ENCODE measurements at regions not wholly inside any gene's neighbourhood (a gene's known extent, or its start where the extent isn't known, plus 50 kb on each side); places are given as distances from the start of the nearest gene placed in this dataset.

DNA sequence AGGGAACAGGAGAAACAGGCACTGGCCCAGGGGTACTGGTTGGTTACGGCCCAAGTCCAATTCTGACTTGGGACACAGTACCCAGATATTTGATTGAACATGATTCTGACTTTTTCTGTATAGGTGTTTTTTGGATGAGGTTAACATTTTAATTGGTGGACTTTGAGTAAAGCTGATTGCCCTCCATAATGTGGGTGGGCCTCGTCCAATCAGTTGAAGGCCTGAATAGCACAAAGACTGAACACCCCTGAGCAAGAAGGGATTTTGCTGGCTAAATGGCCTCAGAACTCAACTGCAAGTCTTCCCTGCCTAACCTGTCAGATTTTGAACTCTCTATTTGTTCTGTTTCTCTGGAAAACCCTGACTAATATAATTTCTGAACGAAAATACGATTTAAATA lies 222.6 kb downstream of the TEX36 start:
- H3K36me3 ChIP-seq (ENCODE audit: control insufficient read depth, insufficient read depth, low read length), result no peaks in the 10 kb centered on the region
- 85 to 86% methylated on average over 3 to 4 of the region's 4 CpGs for WGBS, 2 experiments (ENCODE audit: insufficient coverage in 2 of 2)
- no peak overlapping the region for H3K27ac ChIP-seq (ENCODE audit: low read depth, low read length, severe bottlenecking)
- no peaks in the 10 kb centered on the region for H3K9me3 ChIP-seq (ENCODE audit: control insufficient read depth, low read length)
- H3K4me1 ChIP-seq (ENCODE audit: control insufficient read depth, insufficient read depth, low read length, poor library complexity, severe bottlenecking), result no peaks in the 10 kb centered on the region
- no peak overlapping the region for H3K4me3 ChIP-seq (ENCODE audit: extremely low read depth, insufficient read depth, low read length, poor library complexity, severe bottlenecking)

DNA sequence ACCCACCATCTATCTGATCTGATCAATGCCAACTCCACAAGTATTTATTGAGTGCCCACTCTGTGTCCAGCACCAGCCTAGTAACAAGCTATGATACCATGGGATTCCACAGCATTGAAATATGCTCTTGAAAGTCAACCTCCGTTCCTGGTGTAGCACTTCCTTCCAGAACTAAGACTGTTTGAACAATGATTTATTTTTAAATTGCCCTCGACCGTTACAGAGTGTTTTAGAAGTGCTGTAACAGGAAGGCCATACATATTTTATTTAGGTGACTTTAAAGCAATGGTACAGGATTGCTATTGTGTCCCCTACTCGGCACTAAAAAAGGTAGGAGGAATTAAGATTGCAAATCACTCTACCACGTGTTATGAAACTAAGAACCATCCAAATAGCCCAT lies 225.6 kb downstream of the TEX36 start:
- Histone ChIP-seq H3K27ac (ENCODE audit: low read depth, low read length, severe bottlenecking) (no peak overlapping the region), H3K4me1 (ENCODE audit: control insufficient read depth, insufficient read depth, low read length, poor library complexity, severe bottlenecking) (no peaks in the 10 kb centered on the region), H3K36me3 (ENCODE audit: control insufficient read depth, insufficient read depth, low read length) (no peaks in the 10 kb centered on the region), H3K4me3 (ENCODE audit: extremely low read depth, insufficient read depth, low read length, poor library complexity, severe bottlenecking) (no peak overlapping the region), H3K9me3 (ENCODE audit: control insufficient read depth, low read length) (no peaks in the 10 kb centered on the region)
- WGBS, 2 experiments (ENCODE audit: insufficient coverage in 2 of 2), result 85 to 100% methylated on average over 1 to 2 of the region's 5 CpGs

DNA sequence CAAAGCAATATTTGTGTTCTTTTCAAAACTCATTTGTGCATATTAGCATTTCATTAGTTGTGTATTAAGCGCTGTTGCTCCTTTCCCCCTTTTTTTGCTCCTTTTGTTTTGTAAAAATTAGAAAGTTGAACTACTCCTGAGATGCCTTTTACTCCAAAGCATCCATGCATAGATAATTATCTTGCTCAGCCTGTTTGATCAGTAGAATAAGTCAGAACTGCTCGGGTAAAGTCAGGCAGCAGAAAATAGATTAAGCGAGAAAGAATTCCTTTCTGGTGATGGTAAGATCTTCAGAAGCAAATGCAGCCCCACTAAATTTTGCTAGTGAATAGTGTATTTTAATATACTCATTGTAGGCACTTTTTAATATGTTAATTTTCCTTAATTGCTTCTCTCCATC lies 227.1 kb downstream of the TEX36 start:
- 47% methylated on average over 2 of the region's 3 CpGs; no CpG with 5 or more reads in 1 of the 2 experiments for WGBS, 2 experiments (ENCODE audit: insufficient coverage in 2 of 2)
- no peaks in the 10 kb centered on the region for H3K36me3 ChIP-seq (ENCODE audit: control insufficient read depth, insufficient read depth, low read length)
- no peaks in the 10 kb centered on the region for H3K4me1 ChIP-seq (ENCODE audit: control insufficient read depth, insufficient read depth, low read length, poor library complexity, severe bottlenecking)
- H3K4me3 ChIP-seq (ENCODE audit: extremely low read depth, insufficient read depth, low read length, poor library complexity, severe bottlenecking), result no peak overlapping the region
- H3K9me3 ChIP-seq (ENCODE audit: control insufficient read depth, low read length), result no peaks in the 10 kb centered on the region
- no peak overlapping the region for H3K27ac ChIP-seq (ENCODE audit: low read depth, low read length, severe bottlenecking)

DNA sequence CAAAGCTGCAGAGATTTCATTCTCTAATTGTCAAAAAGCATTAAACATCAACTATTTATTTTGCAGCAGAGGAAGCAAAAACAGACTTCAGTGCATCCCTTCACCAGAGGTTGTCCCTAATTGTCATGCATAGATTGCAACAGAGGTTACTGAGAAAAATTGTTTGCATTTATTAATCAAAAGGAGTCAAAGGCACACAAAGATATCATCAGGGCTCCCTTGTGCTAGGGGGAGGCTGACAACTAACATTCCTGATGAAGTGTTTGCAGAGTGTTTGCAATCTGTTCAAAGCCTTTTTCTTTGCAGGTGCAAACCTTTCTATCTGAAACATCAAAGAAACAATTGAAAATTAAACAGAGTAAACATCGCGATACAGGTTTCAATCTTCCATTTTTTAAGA lies 227.5 kb downstream of the TEX36 start:
- H3K4me3 ChIP-seq (ENCODE audit: extremely low read depth, insufficient read depth, low read length, poor library complexity, severe bottlenecking), result no peak overlapping the region
- no peak overlapping the region for H3K27ac ChIP-seq (ENCODE audit: low read depth, low read length, severe bottlenecking)
- H3K36me3 ChIP-seq (ENCODE audit: control insufficient read depth, insufficient read depth, low read length), result no peaks in the 10 kb centered on the region
- H3K9me3 ChIP-seq (ENCODE audit: control insufficient read depth, low read length), result no peaks in the 10 kb centered on the region
- WGBS, 2 experiments (ENCODE audit: insufficient coverage in 2 of 2), result no CpG with 5 or more reads among the region's 2 CpGs
- no peaks in the 10 kb centered on the region for H3K4me1 ChIP-seq (ENCODE audit: control insufficient read depth, insufficient read depth, low read length, poor library complexity, severe bottlenecking)

DNA sequence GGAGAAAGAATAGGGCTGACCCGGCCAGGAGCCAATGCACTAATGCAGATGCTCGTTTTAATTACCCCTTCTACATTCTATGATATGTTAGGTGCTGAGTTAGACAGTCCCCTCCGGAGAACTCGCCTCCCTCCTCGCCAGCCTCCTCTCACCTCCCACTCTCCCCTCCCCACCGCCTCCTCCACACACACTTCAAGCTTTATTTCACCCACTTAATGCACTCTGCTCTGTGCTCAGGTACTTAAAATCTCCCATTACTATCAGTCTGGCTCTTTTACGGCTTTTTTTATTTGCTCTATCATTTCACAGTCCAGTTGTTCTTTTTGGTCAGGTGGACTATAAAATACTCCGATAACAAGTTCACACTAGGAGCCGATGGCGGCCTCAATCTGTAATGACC lies 231.6 kb downstream of the TEX36 start:
- H3K36me3 ChIP-seq (ENCODE audit: control insufficient read depth, insufficient read depth, low read length), result no peaks in the 10 kb centered on the region
- H3K4me1 ChIP-seq (ENCODE audit: control insufficient read depth, insufficient read depth, low read length, poor library complexity, severe bottlenecking), result no peaks in the 10 kb centered on the region
- no peak overlapping the region for H3K4me3 ChIP-seq (ENCODE audit: extremely low read depth, insufficient read depth, low read length, poor library complexity, severe bottlenecking)
- H3K9me3 ChIP-seq (ENCODE audit: control insufficient read depth, low read length), result no peaks in the 10 kb centered on the region
- 79 to 82% methylated on average over 7 of the region's 10 CpGs for WGBS, 2 experiments (ENCODE audit: insufficient coverage in 2 of 2)
- H3K27ac ChIP-seq (ENCODE audit: low read depth, low read length, severe bottlenecking), result no peak overlapping the region

DNA sequence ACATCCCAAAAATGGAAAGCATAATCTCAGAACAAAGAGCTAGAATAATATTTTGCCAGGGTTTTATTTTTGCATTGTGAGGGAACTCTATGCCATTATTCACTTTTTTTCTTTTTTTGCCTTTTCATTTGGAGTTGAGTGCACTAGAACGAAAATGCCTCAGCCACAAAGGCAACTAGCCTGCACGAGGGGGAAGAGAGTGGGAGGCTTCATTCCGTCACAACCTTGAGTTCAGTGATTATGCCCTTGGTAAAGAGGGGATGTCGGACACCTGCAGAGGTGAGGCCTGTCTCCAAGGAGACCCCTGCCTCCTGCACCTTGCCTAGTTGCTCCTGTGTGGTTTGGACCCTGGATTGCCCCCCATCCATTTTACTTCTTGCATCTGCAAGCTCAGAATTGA lies 232.7 kb downstream of the TEX36 start:
- H3K4me1 ChIP-seq (ENCODE audit: control insufficient read depth, insufficient read depth, low read length, poor library complexity, severe bottlenecking), result no peaks in the 10 kb centered on the region
- H3K4me3 ChIP-seq (ENCODE audit: extremely low read depth, insufficient read depth, low read length, poor library complexity, severe bottlenecking), result no peak overlapping the region
- H3K36me3 ChIP-seq (ENCODE audit: control insufficient read depth, insufficient read depth, low read length), result no peaks in the 10 kb centered on the region
- no peak overlapping the region for H3K27ac ChIP-seq (ENCODE audit: low read depth, low read length, severe bottlenecking)
- WGBS, 2 experiments (ENCODE audit: insufficient coverage in 2 of 2), result 81 to 86% methylated on average over 2 to 4 of the region's 4 CpGs
- H3K9me3 ChIP-seq (ENCODE audit: control insufficient read depth, low read length), result no peaks in the 10 kb centered on the region

DNA sequence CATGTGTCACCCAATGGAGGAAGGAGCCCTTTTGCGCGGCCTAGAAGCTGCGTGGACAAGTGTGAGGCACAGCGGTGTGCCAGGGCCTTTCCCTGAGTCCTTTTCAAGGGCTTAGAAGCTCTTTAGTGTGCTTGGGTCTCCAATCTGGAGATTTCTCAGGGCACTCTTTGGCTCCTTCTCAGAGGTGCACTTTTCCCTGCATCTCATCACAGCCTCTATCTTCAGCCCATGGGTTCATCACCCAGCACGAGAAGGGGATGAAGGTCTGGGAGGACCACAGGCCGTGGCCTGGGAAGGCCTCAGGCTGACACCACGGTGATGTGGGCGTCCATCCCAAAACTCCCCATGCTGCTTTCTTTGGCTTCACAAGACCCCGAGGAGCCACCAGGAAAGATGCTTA lies 233.4 kb downstream of the TEX36 start:
- H3K27ac ChIP-seq (ENCODE audit: low read depth, low read length, severe bottlenecking), result no peak overlapping the region
- WGBS, 2 experiments (ENCODE audit: insufficient coverage in 2 of 2), result 91 to 97% methylated on average over 7 to 8 of the region's 9 CpGs

DNA sequence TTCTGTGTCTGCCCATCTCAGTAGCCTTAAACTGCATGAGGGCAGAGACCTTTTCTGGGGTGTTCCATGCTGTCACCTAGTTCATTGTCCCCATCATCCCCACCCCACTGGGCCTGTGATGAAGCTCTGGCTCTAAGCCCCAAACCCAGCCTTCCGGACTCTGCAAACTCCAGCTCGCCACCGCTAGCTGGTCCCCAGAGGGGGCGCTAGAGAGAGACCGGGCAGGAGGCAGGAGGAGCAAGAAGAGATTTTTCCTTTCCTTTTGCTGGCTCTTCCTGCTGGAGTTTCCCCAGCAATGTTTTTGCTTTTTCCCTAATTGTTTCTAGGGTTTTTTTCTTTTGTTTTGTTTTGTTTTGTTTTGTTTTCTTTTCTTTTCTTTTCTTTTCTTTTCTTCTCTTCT lies 234.4 kb downstream of the TEX36 start:
- H3K9me3 ChIP-seq (ENCODE audit: control insufficient read depth, low read length), result no peaks in the 10 kb centered on the region
- no peaks in the 10 kb centered on the region for H3K36me3 ChIP-seq (ENCODE audit: control insufficient read depth, insufficient read depth, low read length)
- H3K4me3 ChIP-seq (ENCODE audit: extremely low read depth, insufficient read depth, low read length, poor library complexity, severe bottlenecking), result no peak overlapping the region
- 13 to 43% methylated on average over 2 to 3 of the region's 5 CpGs for WGBS, 2 experiments (ENCODE audit: insufficient coverage in 2 of 2)
- no peak overlapping the region for H3K27ac ChIP-seq (ENCODE audit: low read depth, low read length, severe bottlenecking)
- no peaks in the 10 kb centered on the region for H3K4me1 ChIP-seq (ENCODE audit: control insufficient read depth, insufficient read depth, low read length, poor library complexity, severe bottlenecking)

More for the DNA sequence above, 233.4 kb downstream of the TEX36 start:
- Histone ChIP-seq H3K9me3 (ENCODE audit: control insufficient read depth, low read length) (no peaks in the 10 kb centered on the region), H3K36me3 (ENCODE audit: control insufficient read depth, insufficient read depth, low read length) (no peaks in the 10 kb centered on the region), H3K4me3 (ENCODE audit: extremely low read depth, insufficient read depth, low read length, poor library complexity, severe bottlenecking) (no peak overlapping the region), H3K4me1 (ENCODE audit: control insufficient read depth, insufficient read depth, low read length, poor library complexity, severe bottlenecking) (no peaks in the 10 kb centered on the region)

DNA sequence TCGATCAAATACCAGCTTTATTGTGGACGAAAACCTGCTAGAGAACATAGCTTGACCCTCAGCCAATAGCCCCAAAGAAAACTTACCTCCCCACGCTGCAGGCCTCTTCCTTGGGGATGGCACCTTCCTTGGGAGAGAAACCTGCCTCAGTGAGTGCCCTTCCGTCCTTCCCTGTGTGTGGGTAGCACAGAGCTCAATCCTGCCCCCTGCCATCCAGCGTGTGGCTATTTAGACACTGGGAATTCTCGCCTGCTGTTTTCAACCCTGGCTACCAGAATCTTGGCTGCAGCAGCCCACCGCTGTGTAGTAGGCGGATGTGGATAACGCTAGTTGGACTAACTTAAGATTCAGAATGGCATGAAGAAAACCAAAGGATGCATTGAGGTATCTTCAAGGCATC lies 238.2 kb downstream of the TEX36 start:
- no peaks in the 10 kb centered on the region for H3K36me3 ChIP-seq (ENCODE audit: control insufficient read depth, insufficient read depth, low read length)
- no peak overlapping the region for H3K27ac ChIP-seq (ENCODE audit: low read depth, low read length, severe bottlenecking)
- 83 to 91% methylated on average over 7 to 8 of the region's 9 CpGs for WGBS, 2 experiments (ENCODE audit: insufficient coverage in 2 of 2)
- H3K9me3 ChIP-seq (ENCODE audit: control insufficient read depth, low read length), result no peaks in the 10 kb centered on the region
- H3K4me3 ChIP-seq (ENCODE audit: extremely low read depth, insufficient read depth, low read length, poor library complexity, severe bottlenecking), result no peak overlapping the region
- H3K4me1 ChIP-seq (ENCODE audit: control insufficient read depth, insufficient read depth, low read length, poor library complexity, severe bottlenecking), result no peaks in the 10 kb centered on the region

DNA sequence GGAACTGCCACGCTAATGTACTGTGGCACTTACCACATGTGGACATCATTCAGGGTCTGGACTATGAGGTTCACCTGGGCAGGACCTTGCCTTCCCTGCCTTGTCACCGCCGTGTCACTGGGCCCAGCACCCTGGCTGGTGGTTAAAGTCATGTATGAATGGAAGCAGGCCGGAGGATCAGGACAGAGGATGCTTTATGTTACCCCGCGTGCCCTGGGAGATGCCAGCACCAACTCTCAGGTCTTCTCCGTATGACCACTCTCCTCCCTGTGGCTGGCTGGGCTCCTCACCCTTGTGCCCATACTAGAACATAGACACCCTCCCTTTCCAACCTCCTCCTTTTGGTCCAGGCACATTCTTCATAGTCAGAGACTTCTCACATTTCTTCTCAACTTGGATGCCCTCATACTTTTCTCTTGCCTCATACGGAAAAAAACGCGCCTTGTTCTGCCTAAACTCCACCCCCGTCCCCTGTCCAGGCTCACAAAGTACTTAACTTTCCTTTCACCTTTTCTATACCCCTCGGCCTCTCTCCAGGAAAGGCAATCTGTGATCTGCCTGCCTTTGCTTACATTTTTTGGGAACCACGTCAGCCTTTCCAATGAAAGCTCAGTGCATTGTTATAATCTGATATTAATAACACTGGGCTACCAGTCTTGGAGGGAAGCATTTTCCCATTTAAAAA lies 240.0 kb downstream of the TEX36 start:
- Histone ChIP-seq H3K27ac (ENCODE audit: low read depth, low read length, severe bottlenecking) (no peak overlapping the region), H3K9me3 (ENCODE audit: control insufficient read depth, low read length) (no peaks in the 10 kb centered on the region), H3K4me3 (ENCODE audit: extremely low read depth, insufficient read depth, low read length, poor library complexity, severe bottlenecking) (no peak overlapping the region), H3K4me1 (ENCODE audit: control insufficient read depth, insufficient read depth, low read length, poor library complexity, severe bottlenecking) (no peaks in the 10 kb centered on the region), H3K36me3 (ENCODE audit: control insufficient read depth, insufficient read depth, low read length) (no peaks in the 10 kb centered on the region)
- 83 to 96% methylated on average over 8 to 12 of the region's 13 CpGs for WGBS, 2 experiments (ENCODE audit: insufficient coverage in 2 of 2)

DNA sequence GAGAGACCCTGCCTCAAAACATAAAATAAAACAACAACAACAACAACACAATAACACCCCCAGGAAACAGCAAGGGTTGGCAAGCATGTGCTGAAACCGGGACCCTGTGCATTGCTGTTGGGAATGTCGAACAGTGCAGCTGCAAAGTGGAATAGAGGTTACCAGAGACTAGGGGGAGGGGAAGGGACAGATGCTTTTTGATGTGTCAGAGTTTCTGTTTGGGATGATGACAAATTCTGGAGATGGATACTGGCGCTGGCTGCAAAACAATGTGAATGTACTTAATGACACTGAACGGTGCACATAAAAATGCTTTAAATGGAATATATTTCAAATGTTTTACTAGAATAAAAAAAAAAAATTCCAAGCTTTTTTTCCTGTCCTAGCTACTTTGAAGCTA lies 241.8 kb downstream of the TEX36 start:
- 83 to 94% methylated on average over 2 to 3 of the region's 4 CpGs for whole genome bisulfite sequencing, 2 experiments (ENCODE audit: insufficient coverage in 2 of 2)
- Histone ChIP-seq H3K4me3 (ENCODE audit: extremely low read depth, insufficient read depth, low read length, poor library complexity, severe bottlenecking) (no peak overlapping the region), H3K27ac (ENCODE audit: low read depth, low read length, severe bottlenecking) (no peak overlapping the region), H3K9me3 (ENCODE audit: control insufficient read depth, low read length) (no peaks in the 10 kb centered on the region), H3K36me3 (ENCODE audit: control insufficient read depth, insufficient read depth, low read length) (no peaks in the 10 kb centered on the region), H3K4me1 (ENCODE audit: control insufficient read depth, insufficient read depth, low read length, poor library complexity, severe bottlenecking) (no peaks in the 10 kb centered on the region)

Measured in mesodermal cell (in vitro differentiated cells).